ENCODE measurements at regions not wholly inside any gene's neighbourhood (a gene's known extent, or its start where the extent isn't known, plus 50 kb on each side); places are given as distances from the start of the nearest gene placed in this dataset.

- DNase-seq (ENCODE audit: low spot score): no peak
These were observed 75.0 kb upstream of the WNT7A start for GRCh38 chr3:13954741-13955483.

DNA sequence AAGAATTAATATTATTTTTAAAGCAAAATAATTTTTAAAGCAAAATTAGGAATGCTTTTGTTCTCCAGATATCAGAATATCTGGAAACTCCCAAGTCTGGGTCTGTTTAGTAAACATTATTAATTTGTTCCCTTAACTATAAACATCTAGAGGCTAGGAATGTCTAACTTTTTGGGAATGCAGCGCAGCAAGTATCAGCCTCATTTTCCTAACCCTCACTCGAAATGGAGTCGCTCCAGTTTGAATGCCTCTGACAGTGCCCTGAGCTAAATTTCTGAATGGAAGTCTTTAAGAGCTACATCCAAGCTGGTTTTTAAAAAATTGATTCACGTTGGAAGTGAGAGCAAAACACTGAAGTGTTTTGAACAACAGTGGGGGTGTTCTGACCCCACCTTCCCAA, 74.4 kb upstream of the WNT7A start:
- DNase-seq (ENCODE audit: low spot score): no peak

DNA sequence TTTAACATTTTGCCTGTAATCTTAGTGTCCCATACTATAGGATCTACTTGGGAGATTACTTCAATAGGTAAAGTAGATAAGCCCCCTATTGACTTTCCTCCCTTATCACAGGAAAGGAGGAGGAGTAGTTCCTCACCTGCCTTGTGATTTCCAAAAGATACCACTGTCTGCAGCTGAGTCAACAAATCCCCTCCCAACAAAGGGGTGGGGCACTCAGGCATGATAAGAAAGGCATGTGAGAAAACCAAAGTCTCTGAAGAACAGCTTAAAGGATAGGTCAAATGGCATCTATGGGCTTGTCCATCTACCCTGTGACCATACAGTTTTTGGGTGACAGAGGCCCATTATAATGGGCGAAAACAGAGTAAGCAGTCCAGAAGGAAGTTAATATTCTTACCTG, 71.3 kb upstream of the WNT7A start:
- no peak for DNase-seq (ENCODE audit: low spot score)

GRCh38 chr3:13950042-13950441, 70.2 kb upstream of the WNT7A start:
- no peak for DNase-seq (ENCODE audit: low spot score)

- DNase-seq (ENCODE audit: low spot score): no peak
These were observed 68.0 kb upstream of the WNT7A start for GRCh38 chr3:13947912-13948311.

GRCh38 chr3:13939206-13939605, 59.3 kb upstream of the WNT7A start:
- DNase-seq (ENCODE audit: low spot score): no peak

GRCh38 chr3:13937131-13937530, 57.3 kb upstream of the WNT7A start:
- no peak for DNase-seq (ENCODE audit: low spot score)

GRCh38 chr3:13935494-13936094, 55.7 kb upstream of the WNT7A start:
- no peak for DNase-seq (ENCODE audit: low spot score)

DNA sequence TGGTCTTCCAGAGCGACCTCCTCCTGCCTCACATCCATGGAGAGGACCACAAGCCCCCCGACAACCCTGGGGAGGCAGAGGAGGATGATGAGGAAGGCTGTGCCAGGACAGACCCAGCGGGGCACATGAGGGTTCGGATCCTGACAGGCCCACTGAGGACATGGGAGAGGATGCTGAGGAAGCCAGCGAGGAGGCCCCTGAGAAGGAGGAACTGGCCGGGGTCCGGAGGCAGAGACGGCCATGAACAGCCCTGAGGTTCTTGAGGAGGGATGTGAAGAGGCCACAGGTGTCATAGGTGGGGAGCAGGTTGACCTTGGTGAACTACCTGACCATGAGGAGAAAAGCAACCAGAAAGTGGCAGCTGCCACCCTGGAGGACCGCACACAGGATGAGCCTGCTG, 54.9 kb upstream of the WNT7A start:
- no peak for DNase-seq (ENCODE audit: low spot score)

DNA sequence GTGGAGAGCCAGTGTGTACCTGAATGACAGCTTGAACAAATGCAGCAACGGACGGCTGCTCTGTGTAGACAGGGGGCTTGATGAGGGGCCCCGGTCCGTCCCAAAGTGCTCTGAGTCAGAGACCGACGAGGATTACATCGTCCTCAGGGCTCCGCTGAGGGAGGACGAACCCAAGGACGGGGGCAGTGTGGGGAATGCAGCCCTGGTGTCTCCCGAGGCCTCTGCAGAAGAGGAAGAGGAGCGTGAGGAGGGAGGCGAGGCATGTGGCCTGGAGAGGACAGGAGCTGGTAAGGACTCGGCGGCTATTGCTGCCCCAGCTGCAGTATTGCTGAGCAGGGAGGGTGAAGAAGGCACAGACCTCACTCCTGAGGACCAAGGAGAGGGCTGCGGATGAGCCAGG, 54.4 kb upstream of the WNT7A start:
- no peak for DNase-seq (ENCODE audit: low spot score)

DNA sequence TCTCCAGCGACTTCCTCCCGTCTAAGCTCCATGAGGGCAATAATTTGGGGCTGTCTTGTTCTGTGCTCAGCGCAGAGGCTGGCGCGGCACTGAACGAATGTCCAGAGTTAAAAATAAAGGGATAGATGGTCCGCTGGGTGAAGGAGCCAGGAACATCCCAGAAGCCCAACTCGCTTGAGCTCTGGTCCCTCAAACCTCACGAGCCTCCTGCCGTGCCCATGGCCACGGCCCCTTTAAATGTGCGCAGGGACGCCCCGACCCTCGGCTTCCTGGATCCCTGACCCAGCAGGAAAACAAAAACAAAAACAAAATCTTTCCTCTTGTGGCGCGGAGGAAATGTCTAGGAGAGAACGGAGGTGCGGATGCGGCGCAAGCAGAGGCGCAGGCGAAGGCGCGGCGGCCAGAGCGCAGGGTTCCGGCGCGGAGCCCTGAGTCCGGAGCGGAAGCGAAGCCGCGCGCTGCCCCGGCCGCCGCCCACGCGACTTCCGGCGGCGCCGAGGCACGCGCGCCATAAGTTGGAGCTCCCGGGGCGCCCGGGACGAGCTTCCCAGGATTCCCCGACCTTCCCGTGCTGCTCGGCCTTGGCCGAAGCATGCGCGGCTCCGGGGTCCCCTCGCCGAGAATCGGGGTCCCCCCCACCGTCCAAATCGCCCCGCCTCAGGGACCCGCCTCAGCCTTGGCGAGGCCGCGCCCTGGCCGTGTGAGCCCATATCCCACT, 52.9 kb upstream of the WNT7A start:
- DNase-seq (ENCODE audit: low spot score): no peak

GRCh38 chr3:13931172-13931571, 51.3 kb upstream of the WNT7A start:
- no peak for DNase-seq (ENCODE audit: low spot score)
